Mesenchymal stem cell (in vitro differentiated cells and primary cell): ENCODE measurements at regions not wholly inside any gene's neighbourhood (a gene's known extent, or its start where the extent isn't known, plus 50 kb on each side); places are given as distances from the start of the nearest gene placed in this dataset.
A peak's percentile ranks its signal among the peaks of the same experiment; 100 is the strongest.

Source experiments
- DNase-seq: peaks from one replicate; pipeline ENCODE4 v3.0.0-alpha.2; 2013
- H2AFZ ChIP-seq: one replicate; pipeline ENCODE4 v1.6.1; 2013; ENCODE audit warnings: low read depth, mild to moderate bottlenecking, control low read depth, inconsistent platforms, low read length, moderate library complexity
- H2AK5ac ChIP-seq: 2 replicates; pipeline ENCODE4 v1.6.1; 2013; ENCODE audit warnings: low read length, moderate library complexity, mild to moderate bottlenecking, inconsistent platforms; ENCODE audit not compliant: severe bottlenecking
- H2BK120ac ChIP-seq: one replicate; pipeline ENCODE4 v1.6.1; 2013; ENCODE audit warnings: low read depth, mild to moderate bottlenecking, inconsistent platforms, low read length, moderate library complexity
- H2BK12ac ChIP-seq, 2 experiments: one replicate each; pipeline ENCODE4 v1.6.1; 2013; ENCODE audit warnings: inconsistent platforms in 2 of 2, low read length in 2 of 2, mild to moderate bottlenecking in 2 of 2, moderate library complexity in 2 of 2, control low read depth in 1 of 2
- H2BK15ac ChIP-seq: one replicate; pipeline ENCODE4 v1.6.1; 2013; ENCODE audit warnings: mild to moderate bottlenecking, low read depth, inconsistent platforms; ENCODE audit not compliant: poor library complexity, severe bottlenecking
- H2BK5ac ChIP-seq: 2 replicates; pipeline ENCODE4 v1.6.1; 2013; ENCODE audit warnings: low read depth, mild to moderate bottlenecking, low read length, control low read depth, inconsistent platforms; ENCODE audit not compliant: poor library complexity, severe bottlenecking
- H3K14ac ChIP-seq, 2 experiments: one replicate each; pipeline ENCODE4 v1.6.1; 2013; ENCODE audit warnings: inconsistent platforms in 2 of 2, low read length in 2 of 2, control low read depth in 1 of 2, mild to moderate bottlenecking in 1 of 2, moderate library complexity in 1 of 2
- H3K18ac ChIP-seq, 2 experiments: one replicate each; pipeline ENCODE4 v1.6.1; 2013; ENCODE audit warnings: inconsistent platforms in 2 of 2, low read length in 2 of 2, control low read depth in 1 of 2, low read depth in 1 of 2, mild to moderate bottlenecking in 1 of 2
- H3K23ac ChIP-seq, 2 experiments: one replicate each; pipeline ENCODE4 v1.6.1; 2013; ENCODE audit warnings: inconsistent platforms in 2 of 2, low read length in 2 of 2, mild to moderate bottlenecking in 2 of 2, moderate library complexity in 2 of 2, control low read depth in 1 of 2
- H3K27ac ChIP-seq: 2 replicates; pipeline ENCODE4 v1.5.1; 2013; ENCODE audit warnings: mild to moderate bottlenecking, moderate library complexity, low read length, control low read depth, inconsistent platforms; ENCODE audit not compliant: poor library complexity, severe bottlenecking
- H3K27me3 ChIP-seq, 2 experiments: 2 replicates each; pipeline versions ENCODE4 v1.6.1 to v1.7.0; 2013; ENCODE audit warnings: low read length in 2 of 2, mild to moderate bottlenecking in 2 of 2, moderate library complexity in 2 of 2, control low read depth in 1 of 2, inconsistent platforms in 1 of 2; ENCODE audit not compliant: control insufficient read depth in 1 of 2, insufficient read depth in 1 of 2
- H3K36me3 ChIP-seq, 2 experiments: 2 replicates each; pipeline versions ENCODE4 v1.6.1 to v1.7.0; 2013; ENCODE audit warnings: low read length in 2 of 2, control low read depth in 1 of 2, inconsistent platforms in 1 of 2, low read depth in 1 of 2, mild to moderate bottlenecking in 1 of 2; ENCODE audit not compliant: insufficient read depth in 2 of 2, control insufficient read depth in 1 of 2
- H3K4ac ChIP-seq, 2 experiments: one replicate each; pipeline ENCODE4 v1.6.1; 2013; ENCODE audit warnings: inconsistent platforms in 2 of 2, low read length in 2 of 2, mild to moderate bottlenecking in 2 of 2, moderate library complexity in 2 of 2, control low read depth in 1 of 2, low read depth in 1 of 2
- H3K4me1 ChIP-seq: 2 replicates; pipeline ENCODE4 v1.6.1; 2013; ENCODE audit warnings: low read depth, low read length, control low read depth; ENCODE audit not compliant: control insufficient read depth, insufficient read depth
- H3K4me2 ChIP-seq: 2 replicates; pipeline ENCODE4 v1.6.1; 2013; ENCODE audit warnings: low read length, mild to moderate bottlenecking, inconsistent platforms; ENCODE audit not compliant: poor library complexity, severe bottlenecking
- H3K4me3 ChIP-seq, 2 experiments: 2 replicates each; pipeline versions ENCODE4 v1.5.1 to v1.7.0; 2013; ENCODE audit warnings: low read length in 2 of 2, mild to moderate bottlenecking in 2 of 2, control low read depth in 1 of 2, low read depth in 1 of 2; ENCODE audit not compliant: insufficient read depth in 1 of 2
- H3K79me1 ChIP-seq: replicated peaks from 2 replicates; pipeline ENCODE4 v1.6.1; 2013; ENCODE audit warnings: mild to moderate bottlenecking, control low read depth, low read length, inconsistent platforms; ENCODE audit not compliant: poor library complexity, severe bottlenecking
- H3K9ac ChIP-seq: 2 replicates; pipeline ENCODE4 v1.7.0; 2013; ENCODE audit warnings: mild to moderate bottlenecking, low read length, moderate library complexity
- H3K9me3 ChIP-seq: 2 replicates; pipeline ENCODE4 v1.7.0; 2013; ENCODE audit warnings: mild to moderate bottlenecking, low read length; ENCODE audit not compliant: control insufficient read depth
- H4K8ac ChIP-seq: one replicate; pipeline ENCODE4 v1.6.1; 2013; ENCODE audit warnings: inconsistent platforms, mild to moderate bottlenecking, low read length, moderate library complexity
- H4K91ac ChIP-seq: one replicate; pipeline ENCODE4 v1.6.1; 2013; ENCODE audit warnings: mild to moderate bottlenecking, low read length, inconsistent platforms
- WGBS: methylation state at CpG from one replicate; pipeline ENCODE4 v1.1.7; 2013; ENCODE audit warnings: mixed read lengths; 5-methylcytosine and 5-hydroxymethylcytosine counted together

GRCh38 chr2:217749008-217749407, 253.8 kb downstream of the TNS1 start:
- 68% methylated on average over 5 of the region's 5 CpGs for WGBS
- Histone ChIP-seq H3K9ac (no peak overlapping the region), H3K4me1 (peaks cover 2% of the 10 kb centered on the region), H3K36me3 (no peaks in the 10 kb centered on the region), H2BK120ac (no peak overlapping the region), H2AFZ (no peak overlapping the region), H3K4me3 (no peak overlapping the region), H2BK12ac (no peak overlapping the region), H3K18ac (no peak overlapping the region), H3K4ac (no peak overlapping the region), H3K27me3 (peaks cover 10 to 34% of the 10 kb centered on the region in 2 experiments), H4K8ac (no peak overlapping the region), H3K4me2 (no peak overlapping the region), H2BK5ac (no peak overlapping the region), H3K79me1 (no peaks in the 10 kb centered on the region), H2BK15ac (no peak overlapping the region), H3K9me3 (no peaks in the 10 kb centered on the region), H3K23ac (no peak overlapping the region), H3K27ac (no peak overlapping the region), H4K91ac (peak overlapping the region; percentile 18), H3K14ac (peak overlapping the region in 1 of 2 experiments; percentile 68), H2AK5ac (no peak overlapping the region)
- no peak for DNase-seq

GRCh38 chr2:217746808-217747207, 256.0 kb downstream of the TNS1 start:
- no peak overlapping the region for H3K9ac ChIP-seq
- H4K91ac ChIP-seq, result no peak overlapping the region
- H3K9me3 ChIP-seq, result no peaks in the 10 kb centered on the region
- H3K18ac ChIP-seq, result no peak overlapping the region
- H2BK120ac ChIP-seq, result no peak overlapping the region
- H3K4me3 ChIP-seq, result no peak overlapping the region
- H3K4me2 ChIP-seq, result no peak overlapping the region
- no peak overlapping the region for H2AK5ac ChIP-seq
- no peak overlapping the region for H3K23ac ChIP-seq
- peaks cover 2% of the 10 kb centered on the region for H3K4me1 ChIP-seq
- peak; percentile 49 for DNase-seq
- peak overlapping the region; percentile 67 for H4K8ac ChIP-seq
- 8% methylated on average over 2 of the region's 3 CpGs for WGBS
- no peak overlapping the region for H2BK5ac ChIP-seq
- no peak overlapping the region for H2BK15ac ChIP-seq
- no peaks in the 10 kb centered on the region for H3K79me1 ChIP-seq
- no peaks in the 10 kb centered on the region for H3K36me3 ChIP-seq
- H2BK12ac ChIP-seq, result no peak overlapping the region
- H3K27ac ChIP-seq, result no peak overlapping the region
- no peak overlapping the region for H3K14ac ChIP-seq
- H3K27me3 ChIP-seq, result peaks cover 0 to 13% of the 10 kb centered on the region in 2 experiments
- no peak overlapping the region for H3K4ac ChIP-seq
- H2AFZ ChIP-seq, result no peak overlapping the region

GRCh38 chr2:217743966-217744761, 258.6 kb downstream of the TNS1 start:
- H2AK5ac ChIP-seq, result no peak overlapping the region
- H4K91ac ChIP-seq, result no peak overlapping the region
- no peak overlapping the region for H2BK12ac ChIP-seq
- no peak overlapping the region for H2BK15ac ChIP-seq
- no peak overlapping the region for H4K8ac ChIP-seq
- H3K4me1 ChIP-seq, result peaks cover 2% of the 10 kb centered on the region
- no peak overlapping the region for H3K27ac ChIP-seq
- H3K14ac ChIP-seq, result no peak overlapping the region
- no peak overlapping the region for H2BK5ac ChIP-seq
- H3K36me3 ChIP-seq, result no peaks in the 10 kb centered on the region
- no peak overlapping the region for H3K4me3 ChIP-seq
- H3K9me3 ChIP-seq, result no peaks in the 10 kb centered on the region
- no peak overlapping the region for H3K4ac ChIP-seq
- no peak overlapping the region for H3K4me2 ChIP-seq
- no peak for DNase-seq
- H3K79me1 ChIP-seq, result no peaks in the 10 kb centered on the region
- no peak overlapping the region for H2BK120ac ChIP-seq
- WGBS, result 90% methylated on average over 6 of the region's 6 CpGs
- no peak overlapping the region for H3K18ac ChIP-seq
- peaks cover 0 to 6% of the 10 kb centered on the region in 2 experiments for H3K27me3 ChIP-seq
- H3K9ac ChIP-seq, result no peak overlapping the region
- H2AFZ ChIP-seq, result no peak overlapping the region
- H3K23ac ChIP-seq, result no peak overlapping the region

GRCh38 chr2:217743407-217743806, 259.4 kb downstream of the TNS1 start:
- Histone ChIP-seq H3K9me3 (no peaks in the 10 kb centered on the region), H3K79me1 (no peaks in the 10 kb centered on the region), H2BK15ac (no peak overlapping the region), H2AK5ac (no peak overlapping the region), H3K9ac (no peak overlapping the region), H3K4me3 (no peak overlapping the region), H3K4ac (no peak overlapping the region), H3K18ac (no peak overlapping the region), H3K4me2 (no peak overlapping the region), H2BK12ac (no peak overlapping the region), H2AFZ (no peak overlapping the region), H3K27me3 (peaks cover 0 to 6% of the 10 kb centered on the region in 2 experiments), H4K8ac (no peak overlapping the region), H2BK5ac (no peak overlapping the region), H3K23ac (no peak overlapping the region), H3K4me1 (peaks cover 2% of the 10 kb centered on the region), H4K91ac (no peak overlapping the region), H3K27ac (no peak overlapping the region), H2BK120ac (no peak overlapping the region), H3K36me3 (no peaks in the 10 kb centered on the region), H3K14ac (no peak overlapping the region)
- no peak for DNase-seq
- WGBS, result 94% methylated on average over 2 of the region's 2 CpGs
